Ascending aorta (tissue), 2 donors: ENCODE measurements at regions not wholly inside any gene's neighbourhood (a gene's known extent, or its start where the extent isn't known, plus 50 kb on each side); places are given as distances from the start of the nearest gene placed in this dataset.

ENCODE experiments used
- DNase-seq, 2 donors: peaks; one replicate each; pipeline ENCODE4 v3.0.0-alpha.2; 2019; ENCODE audit warnings: low spot score in 2 of 2
- H3K27ac ChIP-seq, 2 donors: fragments of 200-600 bp; sonication (generic); one replicate each; pipeline ENCODE4 v1.5.1; 2016 to 2017; ENCODE audit warnings: mild to moderate bottlenecking in 1 of 2
- H3K27me3 ChIP-seq: fragments of 200-600 bp; sonication (generic); one replicate; pipeline ENCODE4 v1.5.1; 2017
- H3K36me3 ChIP-seq, 2 donors: fragments of 200-600 bp; sonication (generic); one replicate each; pipeline ENCODE4 v1.5.1; 2016
- H3K4me1 ChIP-seq, 2 donors: fragments of 200-600 bp; sonication (generic); one replicate each; pipeline ENCODE4 v1.5.1; 2016 to 2017; ENCODE audit warnings: mild to moderate bottlenecking in 1 of 2
- H3K4me3 ChIP-seq, 2 donors: fragments of 200-600 bp; sonication (generic); one replicate each; pipeline ENCODE4 v1.5.1; 2016 to 2017; ENCODE audit warnings: mild to moderate bottlenecking in 1 of 2
- H3K9me3 ChIP-seq, 2 donors: fragments of 200-600 bp; sonication (generic); one replicate each; pipeline ENCODE4 v1.5.1; 2016
- CTCF ChIP-seq, 3 experiments: fragments of 200-600 bp in 2 of 3; fragments of 450-650 bp in 1 of 3; sonication (generic) in 2 of 3; IDR thresholded peaks; one replicate each; pipeline ENCODE4 v1.5.1; 2016 to 2019; ENCODE audit warnings: antibody characterized with exemption in 3 of 3, mild to moderate bottlenecking in 1 of 3, moderate library complexity in 1 of 3
- intact Hi-C: fragments of 100-400 bp; cut with DNase I; formaldehyde crosslinking; loops from one replicate; pipeline ENCODE4 v1.15.1; 2023

GRCh38 chr14:104486222-104486923 is 93.2 kb upstream of the C14orf180 start:
- no peak overlapping the region for H3K4me3 ChIP-seq
- H3K36me3 ChIP-seq: no peaks in the 10 kb centered on the region
- intact Hi-C loops: no loop called here
- no peaks in the 10 kb centered on the region for H3K4me1 ChIP-seq
- H3K27me3 ChIP-seq: no peaks in the 10 kb centered on the region
- no peak for TF ChIP-seq CTCF (IDR thresholded peaks at IDR 0.05)
- peaks cover 0 to 10% of the 10 kb centered on the region in 2 donors for H3K9me3 ChIP-seq
- no peak for DNase-seq
- no peak overlapping the region for H3K27ac ChIP-seq

DNA sequence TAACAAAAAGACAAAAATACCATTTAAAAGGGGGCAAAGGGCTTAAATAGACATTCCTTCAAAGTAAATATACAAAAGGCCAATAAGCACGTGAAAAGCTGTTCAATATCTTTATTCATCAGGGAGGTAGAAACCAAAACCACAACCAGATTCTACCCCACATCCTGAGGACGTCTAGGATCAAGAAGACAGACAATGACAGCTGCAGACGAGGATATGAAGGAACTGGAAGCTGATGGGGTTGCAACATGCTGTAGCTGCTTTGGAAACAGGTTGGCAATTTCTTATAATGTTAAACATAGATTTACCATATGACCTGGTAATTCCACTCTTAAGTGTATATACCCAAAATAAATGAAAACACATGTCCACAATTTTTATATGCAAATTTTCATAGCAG is 85.1 kb upstream of the C14orf180 start:
- Histone ChIP-seq H3K4me1 (no peaks in the 10 kb centered on the region), H3K36me3 (no peaks in the 10 kb centered on the region), H3K4me3 (no peak overlapping the region), H3K9me3 (peaks cover 0 to 9% of the 10 kb centered on the region in 2 donors), H3K27me3 (no peaks in the 10 kb centered on the region), H3K27ac (no peak overlapping the region)
- DNase-seq: no peak
- intact Hi-C loops: no loop called here
- no peak for TF ChIP-seq CTCF (IDR thresholded peaks at IDR 0.05)

DNA sequence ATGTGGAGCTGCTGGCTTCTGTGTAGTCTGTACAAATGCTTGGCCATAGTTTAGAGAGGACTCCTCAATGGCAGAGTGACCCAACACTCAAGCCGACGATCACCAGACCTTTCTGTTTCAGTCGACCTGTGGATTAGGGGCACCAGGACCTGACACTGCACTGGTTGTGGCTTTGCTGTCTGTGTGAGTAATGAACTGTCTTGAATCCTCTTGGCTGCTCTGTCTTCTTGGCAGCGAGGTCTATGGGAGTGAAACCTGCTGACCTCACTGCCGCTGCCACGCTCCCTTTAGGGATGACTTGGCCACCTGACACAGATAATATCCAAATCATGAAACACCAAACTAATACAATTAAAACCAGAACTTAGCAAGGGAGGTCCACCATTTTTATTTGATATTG is 83.5 kb upstream of the C14orf180 start:
- no peak for TF ChIP-seq CTCF (IDR thresholded peaks at IDR 0.05)
- DNase-seq: no peak
- H3K36me3 ChIP-seq: no peaks in the 10 kb centered on the region
- no peaks in the 10 kb centered on the region for H3K27me3 ChIP-seq
- no peak overlapping the region for H3K4me3 ChIP-seq
- no peak overlapping the region for H3K27ac ChIP-seq
- intact Hi-C loops: no loop called here
- H3K4me1 ChIP-seq: no peaks in the 10 kb centered on the region
- H3K9me3 ChIP-seq: peaks cover 0 to 9% of the 10 kb centered on the region in 2 donors

- no peak overlapping the region for H3K27ac ChIP-seq
- intact Hi-C loops: no loop called here
- H3K27me3 ChIP-seq: no peaks in the 10 kb centered on the region
- H3K4me3 ChIP-seq: no peak overlapping the region
- peaks cover 7 to 9% of the 10 kb centered on the region in 2 donors for H3K9me3 ChIP-seq
- no peaks in the 10 kb centered on the region for H3K4me1 ChIP-seq
- no peaks in the 10 kb centered on the region for H3K36me3 ChIP-seq
- no peak for TF ChIP-seq CTCF (IDR thresholded peaks at IDR 0.05)
- no peak for DNase-seq
Observed at GRCh38 chr14:104499784-104500760, 79.5 kb upstream of the C14orf180 start.

DNA sequence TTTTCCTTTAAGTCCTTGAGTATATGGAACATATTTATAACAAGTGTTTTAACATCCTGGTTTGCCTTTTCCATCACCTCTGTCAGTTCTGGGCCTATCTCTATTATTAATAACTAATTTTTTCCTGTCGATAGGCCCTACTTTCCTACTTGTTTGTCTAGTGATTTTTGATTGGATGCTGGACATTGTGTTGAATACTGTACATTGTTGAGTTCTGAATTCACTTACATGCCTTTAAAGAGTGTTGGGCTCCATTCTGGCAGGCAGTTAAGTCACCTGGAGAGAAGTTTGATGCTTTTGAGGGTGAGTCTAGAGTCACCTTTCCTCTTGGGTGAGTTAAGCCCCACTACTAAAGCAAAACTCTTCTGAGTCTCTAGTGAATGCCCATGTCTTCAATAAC is 77.5 kb upstream of the C14orf180 start:
- no peak overlapping the region for H3K4me3 ChIP-seq
- intact Hi-C loops: no loop called here
- peaks cover 0 to 7% of the 10 kb centered on the region in 2 donors for H3K9me3 ChIP-seq
- no peak for TF ChIP-seq CTCF (IDR thresholded peaks at IDR 0.05)
- no peaks in the 10 kb centered on the region for H3K27me3 ChIP-seq
- no peaks in the 10 kb centered on the region for H3K36me3 ChIP-seq
- DNase-seq: no peak
- no peaks in the 10 kb centered on the region for H3K4me1 ChIP-seq
- no peak overlapping the region for H3K27ac ChIP-seq
